KMS-11 (cell line): ENCODE measurements at regions not wholly inside any gene's neighbourhood (a gene's known extent, or its start where the extent isn't known, plus 50 kb on each side); places are given as distances from the start of the nearest gene placed in this dataset.

Experiments
- H2AFZ ChIP-seq: fragments of 200-600 bp; sonication (generic); 2 replicates; pipeline ENCODE4 v1.6.1; 2016; ENCODE audit warnings: antibody characterized with exemption, mixed run types, low read depth
- H3K27ac ChIP-seq: fragments of 200-600 bp; sonication (generic); 2 replicates; pipeline ENCODE4 v1.6.1; 2016; ENCODE audit warnings: mild to moderate bottlenecking, mixed run types
- H3K27me3 ChIP-seq: fragments of 200-600 bp; sonication (generic); 2 replicates; pipeline ENCODE4 v1.6.1; 2017; ENCODE audit warnings: mild to moderate bottlenecking, low read depth, mixed run types, moderate library complexity; ENCODE audit not compliant: insufficient read depth
- H3K36me3 ChIP-seq: fragments of 200-600 bp; sonication (generic); 2 replicates; pipeline ENCODE4 v1.6.1; 2017; ENCODE audit warnings: mild to moderate bottlenecking, mixed run types; ENCODE audit not compliant: insufficient read depth
- H3K4me1 ChIP-seq: fragments of 200-600 bp; sonication (generic); 2 replicates; pipeline ENCODE4 v1.6.1; 2016; ENCODE audit warnings: mild to moderate bottlenecking, low read depth, mixed run types; ENCODE audit not compliant: poor library complexity, severe bottlenecking
- H3K4me2 ChIP-seq: fragments of 200-600 bp; sonication (generic); 2 replicates; pipeline ENCODE4 v1.7.0; 2016; ENCODE audit warnings: mild to moderate bottlenecking, mixed run types
- H3K4me3 ChIP-seq: fragments of 200-600 bp; sonication (generic); IDR thresholded peaks from 2 replicates; pipeline ENCODE4 v1.6.1; 2017; ENCODE audit warnings: low read depth, low read length, mixed read lengths; ENCODE audit not compliant: insufficient read depth
- H3K79me2 ChIP-seq: fragments of 200-600 bp; sonication (generic); 2 replicates; pipeline ENCODE4 v1.6.1; 2016; ENCODE audit warnings: low read depth, mixed run types; ENCODE audit not compliant: insufficient read depth
- H3K9ac ChIP-seq: fragments of 200-600 bp; sonication (generic); 2 replicates; pipeline ENCODE4 v1.6.1; 2016; ENCODE audit warnings: mild to moderate bottlenecking, mixed run types
- H4K20me1 ChIP-seq: fragments of 200-600 bp; sonication (generic); 2 replicates; pipeline ENCODE4 v1.6.1; 2016; ENCODE audit warnings: mild to moderate bottlenecking, mixed run types; ENCODE audit not compliant: insufficient read depth
- TF ChIP-seq, protein P1 (sequence below): fragments of 200-600 bp; sonication (generic); conservative IDR thresholded peaks from 2 replicates; pipeline ENCODE4 v1.6.1; 2017; ENCODE audit warnings: low read depth, mild to moderate bottlenecking, antibody characterized with exemption, low read length, moderate library complexity, mixed read lengths

GRCh38 chr11:15854245-15854644, 502.1 kb downstream of the SOX6 start:
- Histone ChIP-seq H3K79me2 (no peaks in the 10 kb centered on the region), H3K27ac (no peak overlapping the region), H3K4me2 (no peak overlapping the region), H3K4me3 (no peak overlapping the region), H3K9ac (no peak overlapping the region), H4K20me1 (no peaks in the 10 kb centered on the region), H2AFZ (no peak overlapping the region), H3K4me1 (no peaks in the 10 kb centered on the region), H3K27me3 (no peaks in the 10 kb centered on the region), H3K36me3 (no peaks in the 10 kb centered on the region)
- TF ChIP-seq, protein P1, sequence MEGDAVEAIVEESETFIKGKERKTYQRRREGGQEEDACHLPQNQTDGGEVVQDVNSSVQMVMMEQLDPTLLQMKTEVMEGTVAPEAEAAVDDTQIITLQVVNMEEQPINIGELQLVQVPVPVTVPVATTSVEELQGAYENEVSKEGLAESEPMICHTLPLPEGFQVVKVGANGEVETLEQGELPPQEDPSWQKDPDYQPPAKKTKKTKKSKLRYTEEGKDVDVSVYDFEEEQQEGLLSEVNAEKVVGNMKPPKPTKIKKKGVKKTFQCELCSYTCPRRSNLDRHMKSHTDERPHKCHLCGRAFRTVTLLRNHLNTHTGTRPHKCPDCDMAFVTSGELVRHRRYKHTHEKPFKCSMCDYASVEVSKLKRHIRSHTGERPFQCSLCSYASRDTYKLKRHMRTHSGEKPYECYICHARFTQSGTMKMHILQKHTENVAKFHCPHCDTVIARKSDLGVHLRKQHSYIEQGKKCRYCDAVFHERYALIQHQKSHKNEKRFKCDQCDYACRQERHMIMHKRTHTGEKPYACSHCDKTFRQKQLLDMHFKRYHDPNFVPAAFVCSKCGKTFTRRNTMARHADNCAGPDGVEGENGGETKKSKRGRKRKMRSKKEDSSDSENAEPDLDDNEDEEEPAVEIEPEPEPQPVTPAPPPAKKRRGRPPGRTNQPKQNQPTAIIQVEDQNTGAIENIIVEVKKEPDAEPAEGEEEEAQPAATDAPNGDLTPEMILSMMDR: no peak

GRCh38 chr11:15858881-15859280, 497.5 kb downstream of the SOX6 start:
- no peak overlapping the region for H2AFZ ChIP-seq
- H3K27ac ChIP-seq: no peak overlapping the region
- no peaks in the 10 kb centered on the region for H4K20me1 ChIP-seq
- no peak overlapping the region for H3K4me2 ChIP-seq
- no peaks in the 10 kb centered on the region for H3K36me3 ChIP-seq
- H3K27me3 ChIP-seq: no peaks in the 10 kb centered on the region
- no peak overlapping the region for H3K9ac ChIP-seq
- no peaks in the 10 kb centered on the region for H3K4me1 ChIP-seq
- no peak overlapping the region for H3K4me3 ChIP-seq
- H3K79me2 ChIP-seq: no peaks in the 10 kb centered on the region
- TF ChIP-seq, protein P1: no peak

GRCh38 chr11:15859411-15859810, 496.9 kb downstream of the SOX6 start:
- no peaks in the 10 kb centered on the region for H4K20me1 ChIP-seq
- no peaks in the 10 kb centered on the region for H3K4me1 ChIP-seq
- no peaks in the 10 kb centered on the region for H3K79me2 ChIP-seq
- H3K4me2 ChIP-seq: no peak overlapping the region
- TF ChIP-seq, protein P1: no peak
- H3K9ac ChIP-seq: no peak overlapping the region
- H3K27me3 ChIP-seq: no peaks in the 10 kb centered on the region
- no peaks in the 10 kb centered on the region for H3K36me3 ChIP-seq
- H2AFZ ChIP-seq: no peak overlapping the region
- no peak overlapping the region for H3K27ac ChIP-seq
- no peak overlapping the region for H3K4me3 ChIP-seq

GRCh38 chr11:15861256-15861655, 495.1 kb downstream of the SOX6 start:
- Histone ChIP-seq H3K27me3 (no peaks in the 10 kb centered on the region), H3K36me3 (no peaks in the 10 kb centered on the region), H4K20me1 (no peaks in the 10 kb centered on the region), H3K4me1 (no peaks in the 10 kb centered on the region), H3K9ac (no peak overlapping the region), H3K79me2 (no peaks in the 10 kb centered on the region), H3K27ac (no peak overlapping the region), H2AFZ (no peak overlapping the region), H3K4me2 (no peak overlapping the region), H3K4me3 (no peak overlapping the region)
- TF ChIP-seq, protein P1: no peak

GRCh38 chr11:15863411-15863810, 492.9 kb downstream of the SOX6 start:
- H3K9ac ChIP-seq: no peak overlapping the region
- no peaks in the 10 kb centered on the region for H3K27me3 ChIP-seq
- no peaks in the 10 kb centered on the region for H3K36me3 ChIP-seq
- no peak overlapping the region for H2AFZ ChIP-seq
- no peaks in the 10 kb centered on the region for H4K20me1 ChIP-seq
- H3K79me2 ChIP-seq: no peaks in the 10 kb centered on the region
- TF ChIP-seq, protein P1: no peak
- no peak overlapping the region for H3K4me2 ChIP-seq
- H3K27ac ChIP-seq: no peak overlapping the region
- H3K4me3 ChIP-seq: no peak overlapping the region
- H3K4me1 ChIP-seq: no peaks in the 10 kb centered on the region
